Endometrium (tissue), 2 donors: ENCODE measurements at regions not wholly inside any gene's neighbourhood (a gene's known extent, or its start where the extent isn't known, plus 50 kb on each side); places are given as distances from the start of the nearest gene placed in this dataset.
A peak's percentile ranks its signal among the peaks of the same experiment; 100 is the strongest.
"Not testable (repeated sequence)": the region's sequence is repeated elsewhere in the genome, so short reads cannot be mapped to it uniquely, and the experiment has no call there.

ENCODE experiments used
- FAIRE-seq: peaks from 2 replicates; lab custom pipeline; 2012; peaks lifted over from hg19 to GRCh38; lab: Jason Lieb, UNC
- donor health status: control.
- donor health status: control.

GRCh38 chr2:35803126-35803525, 552.5 kb upstream of the CRIM1 start:
- no peak for FAIRE-seq

- no peak for FAIRE-seq
Observed at GRCh38 chr2:35794796-35795450, 560.7 kb upstream of the CRIM1 start.

DNA sequence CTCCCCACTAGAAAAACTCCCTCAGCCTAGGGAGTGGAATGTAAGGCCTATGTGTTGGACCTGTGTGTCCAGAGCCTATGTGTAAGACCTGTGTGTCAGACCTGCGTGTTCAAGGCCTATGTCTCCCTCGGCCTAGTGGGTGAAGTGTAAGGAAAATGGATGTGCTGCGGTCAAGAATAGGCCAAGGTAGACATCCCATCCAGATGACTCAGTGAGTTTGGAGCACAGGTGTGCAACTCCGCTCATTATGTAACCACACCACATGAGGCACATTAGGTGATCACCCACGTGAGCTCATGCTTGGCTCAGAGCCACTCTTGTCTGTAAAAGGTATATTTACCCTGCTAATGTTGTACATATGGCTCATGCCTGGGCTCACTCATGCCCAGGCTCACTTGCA, 565.3 kb upstream of the CRIM1 start:
- FAIRE-seq, result no peak

DNA sequence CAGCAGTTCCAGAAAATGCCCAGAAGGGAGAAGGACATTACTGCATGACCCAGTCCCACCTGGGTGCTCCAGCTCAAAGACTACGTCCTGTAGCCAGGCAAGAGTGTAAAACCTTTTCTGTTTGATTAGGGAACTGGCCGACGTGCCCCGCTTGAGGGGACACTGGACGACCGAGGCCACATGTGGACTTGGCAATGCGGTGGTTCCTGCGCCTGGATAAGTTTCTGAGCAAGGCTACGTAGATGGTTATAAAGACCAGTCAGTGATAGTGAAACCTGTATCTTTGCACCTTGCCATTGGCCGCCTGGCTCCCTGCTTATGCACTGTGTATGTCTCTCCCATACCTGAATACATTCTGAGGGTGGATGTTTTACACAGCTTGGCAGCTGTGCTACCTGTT, 567.0 kb upstream of the CRIM1 start:
- no peak for FAIRE-seq

DNA sequence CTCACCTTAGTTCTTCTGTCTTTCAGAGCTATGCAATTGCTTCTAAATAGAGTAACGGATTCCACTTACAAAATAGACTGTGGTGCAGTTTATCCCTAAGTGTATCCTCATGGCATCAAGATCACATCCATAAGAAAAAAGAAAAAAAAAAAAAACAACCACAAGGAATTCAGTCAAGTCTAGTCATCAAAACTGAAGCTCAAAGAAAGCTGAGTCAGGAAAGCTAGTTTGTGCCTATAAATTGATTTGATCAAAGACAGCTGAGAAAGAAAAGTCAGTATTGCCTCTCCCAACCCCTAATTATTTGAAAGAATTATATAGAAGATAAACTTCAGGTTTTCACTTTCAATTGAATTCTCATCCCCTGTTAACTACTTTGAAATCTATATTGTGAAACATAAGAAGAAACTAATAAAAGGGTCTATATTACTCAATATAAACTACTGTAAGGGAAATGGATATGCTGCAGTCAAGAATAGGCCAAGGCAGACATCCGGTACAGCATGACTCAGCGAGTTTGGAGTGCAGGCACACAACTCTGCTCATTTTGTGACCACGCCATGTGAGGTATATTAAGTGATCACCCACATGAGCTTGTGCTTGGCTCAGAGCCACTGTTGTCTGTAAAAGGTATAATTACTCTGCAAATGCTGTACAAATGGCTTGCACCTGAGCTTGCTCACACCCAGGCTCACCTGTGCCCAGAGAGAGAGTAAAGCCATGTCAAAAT, 568.1 kb upstream of the CRIM1 start:
- no peak for FAIRE-seq

DNA sequence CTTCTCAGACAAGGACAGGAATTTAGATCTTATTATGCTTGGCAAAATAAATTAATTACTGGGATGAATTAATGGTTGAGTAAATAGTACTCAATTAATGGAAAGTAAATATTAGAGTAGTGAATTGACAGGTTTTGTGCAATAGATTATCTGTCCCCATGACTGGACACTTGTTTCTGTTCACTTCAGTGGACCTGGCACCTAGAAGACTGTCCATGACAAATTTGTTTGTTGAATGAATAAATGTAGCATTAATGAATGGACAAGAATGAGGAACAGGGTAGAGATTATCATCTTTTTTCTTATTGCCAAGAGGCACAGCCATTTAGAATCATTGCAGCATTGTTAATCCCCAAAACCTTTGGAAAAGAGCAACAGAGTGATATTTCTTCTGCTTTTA, 570.0 kb upstream of the CRIM1 start:
- FAIRE-seq, result no peak

GRCh38 chr2:35784777-35785176, 570.8 kb upstream of the CRIM1 start:
- FAIRE-seq, result no peak

GRCh38 chr2:35783723-35784122, 571.9 kb upstream of the CRIM1 start:
- FAIRE-seq, result no peak

GRCh38 chr2:35741556-35741955, 614.0 kb upstream of the CRIM1 start:
- FAIRE-seq, result no peak

DNA sequence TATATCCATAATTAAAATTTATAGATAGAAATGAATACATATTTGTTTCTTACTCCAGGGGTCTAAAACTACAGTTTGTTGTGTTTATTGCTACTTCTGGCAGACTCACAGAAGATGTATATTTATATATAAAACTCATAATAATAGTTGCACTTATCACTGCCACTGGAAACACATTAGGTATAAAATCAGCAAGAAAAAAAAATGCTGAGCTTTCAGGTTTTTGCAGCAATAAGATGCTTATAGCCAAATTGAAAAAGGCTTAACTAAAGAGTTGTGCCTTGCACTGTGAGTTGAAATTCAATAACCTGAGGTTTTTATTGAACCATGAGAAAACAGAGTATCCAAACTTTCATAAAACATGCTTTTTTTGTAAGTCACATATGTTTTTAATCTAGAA, 623.9 kb upstream of the CRIM1 start:
- FAIRE-seq, result peak; percentile 76

DNA sequence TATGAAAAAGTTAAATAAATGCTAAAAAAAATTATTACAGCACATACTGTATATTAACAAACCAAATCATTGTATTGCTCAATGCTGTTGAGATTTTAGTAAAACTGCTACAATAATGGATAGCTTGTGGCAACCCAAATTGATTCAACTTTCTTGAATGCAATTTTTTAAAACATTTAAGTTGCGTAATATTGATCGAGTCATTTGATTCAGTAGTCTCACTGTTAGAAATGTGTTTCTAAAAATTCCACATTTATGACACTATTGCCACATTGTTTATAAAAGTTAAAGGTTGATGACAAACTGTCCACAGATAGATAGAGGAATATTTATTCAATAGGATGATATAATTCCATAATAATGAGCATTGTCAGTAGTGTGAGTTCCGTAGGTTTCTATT, 640.7 kb upstream of the CRIM1 start:
- no peak for FAIRE-seq

- no peak for FAIRE-seq
Observed at GRCh38 chr2:35708411-35708923, 647.1 kb upstream of the CRIM1 start.

GRCh38 chr2:35688309-35688708, 667.3 kb upstream of the CRIM1 start:
- FAIRE-seq, result no peak

DNA sequence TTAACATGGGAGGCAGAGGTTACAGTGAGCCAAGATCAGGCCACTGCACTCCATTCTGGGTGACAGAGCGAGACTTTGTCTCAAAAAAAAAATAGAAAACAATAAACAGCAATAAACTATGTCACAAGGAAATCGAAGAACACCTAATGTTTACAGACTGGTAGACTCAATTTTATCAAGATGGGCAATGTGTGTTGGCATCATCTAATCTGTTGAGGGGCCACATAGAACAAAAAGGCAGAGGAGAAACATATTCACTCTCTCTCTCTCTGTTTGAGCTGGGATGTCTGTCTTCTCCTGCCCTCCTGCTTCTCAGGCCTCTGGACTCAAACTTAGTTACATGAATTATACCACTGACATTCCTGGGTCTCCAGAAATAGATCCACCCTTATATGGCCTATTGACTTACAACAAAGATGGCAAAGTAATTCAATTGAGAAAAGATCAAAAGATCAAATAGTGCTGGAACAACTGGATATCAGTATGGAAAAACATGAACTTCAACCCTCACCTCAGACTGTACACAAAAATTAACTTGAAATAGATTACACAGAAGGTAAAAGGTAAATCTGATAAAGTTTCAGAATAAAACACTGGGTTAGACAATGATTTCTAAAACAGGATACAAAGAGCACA, 703.8 kb upstream of the CRIM1 start:
- FAIRE-seq, result no peak

- no peak for FAIRE-seq
Observed at GRCh38 chr2:35614640-35615039, 740.9 kb upstream of the CRIM1 start.

- no peak for FAIRE-seq
Observed at GRCh38 chr2:35606394-35606793, 749.2 kb upstream of the CRIM1 start.

- no peak for FAIRE-seq
Observed at GRCh38 chr2:35598310-35598709, 757.3 kb upstream of the CRIM1 start.

GRCh38 chr2:35591886-35592285, 763.7 kb upstream of the CRIM1 start:
- FAIRE-seq, result no peak

DNA sequence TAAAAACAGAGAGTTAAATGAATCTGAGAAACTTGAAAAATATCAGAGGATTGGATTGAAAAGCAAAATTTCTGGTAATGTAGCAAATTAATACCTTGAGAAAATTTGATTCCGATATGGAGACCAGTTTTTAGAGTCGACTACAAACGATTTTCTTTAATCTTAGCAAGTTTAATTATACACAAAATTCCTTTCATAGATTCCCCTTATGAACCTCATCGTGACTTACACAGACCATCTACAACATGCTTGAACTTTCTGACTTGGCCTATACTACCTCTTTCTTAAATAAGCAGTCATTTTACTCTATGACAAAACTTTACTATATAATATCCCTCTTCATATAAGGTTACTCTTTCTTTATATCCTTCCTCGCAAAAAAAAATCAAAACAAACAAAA, 769.6 kb upstream of the CRIM1 start:
- FAIRE-seq, result no peak

DNA sequence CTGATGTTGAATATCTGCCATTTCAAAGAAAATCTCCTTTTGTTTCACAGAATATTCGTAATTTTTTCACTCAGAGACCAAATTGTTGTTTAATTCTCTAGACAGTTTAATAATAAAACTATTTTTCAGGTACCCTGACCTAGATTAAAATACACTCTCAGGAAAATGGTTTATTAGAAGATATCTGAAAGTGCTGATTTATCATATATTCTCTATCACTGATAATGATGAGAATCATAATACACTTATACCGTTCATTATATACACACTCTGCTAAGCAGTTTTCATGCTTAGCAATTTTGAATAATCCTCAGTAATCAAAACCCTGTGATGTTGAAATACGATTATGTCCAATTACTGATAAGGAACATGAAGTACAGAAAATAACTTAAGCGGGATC, 772.9 kb upstream of the CRIM1 start:
- no peak for FAIRE-seq

GRCh38 chr2:35580956-35581355, 774.6 kb upstream of the CRIM1 start:
- FAIRE-seq, result no peak

GRCh38 chr2:35568574-35568973, 787.0 kb upstream of the CRIM1 start:
- FAIRE-seq, result not testable (repeated sequence)

GRCh38 chr2:35562488-35562887, 793.1 kb upstream of the CRIM1 start:
- FAIRE-seq, result no peak
